Ishikawa (cell line): ENCODE measurements at regions not wholly inside any gene's neighbourhood (a gene's known extent, or its start where the extent isn't known, plus 50 kb on each side); places are given as distances from the start of the nearest gene placed in this dataset.

Source experiments
- CEBPB ChIP-seq: IDR thresholded peaks from 2 replicates; pipeline ENCODE4 v1.6.1; 2012
- EGR1 ChIP-seq: IDR thresholded peaks from 2 replicates; pipeline ENCODE4 v1.6.1; 2012
- FOXM1 ChIP-seq: IDR thresholded peaks from 2 replicates; pipeline ENCODE4 v1.6.1; 2012; ENCODE audit warnings: low read depth, borderline replicate concordance
- RAD21 ChIP-seq: IDR thresholded peaks from 2 replicates; pipeline ENCODE4 v1.6.1; 2012; ENCODE audit warnings: low read depth
- TAF1 ChIP-seq: IDR thresholded peaks from 2 replicates; pipeline ENCODE4 v1.6.1; 2012; ENCODE audit warnings: low read depth, mild to moderate bottlenecking
- TEAD4 ChIP-seq: IDR thresholded peaks from 2 replicates; pipeline ENCODE4 v1.6.1; 2012
- YY1 ChIP-seq: IDR thresholded peaks from 2 replicates; pipeline ENCODE4 v1.6.1; 2012; ENCODE audit warnings: low read depth
- ZBTB7A ChIP-seq: IDR thresholded peaks from 2 replicates; pipeline ENCODE4 v1.6.1; 2012; ENCODE audit warnings: low read depth
- TF ChIP-seq, protein P1 (sequence below): IDR thresholded peaks from 2 replicates; pipeline ENCODE4 v1.6.1; 2012
- TF ChIP-seq, protein P2 (sequence below): IDR thresholded peaks from 2 replicates; pipeline ENCODE4 v1.6.1; 2012; ENCODE audit warnings: low read depth, mild to moderate bottlenecking
- TF ChIP-seq, protein P3 (sequence below): IDR thresholded peaks from 2 replicates; pipeline ENCODE4 v1.6.1; 2012

- TF ChIP-seq RAD21, result no peak
- TF ChIP-seq CEBPB, result no peak
- TF ChIP-seq YY1, result no peak
- no peak for TF ChIP-seq FOXM1
- TF ChIP-seq EGR1, result no peak
- TF ChIP-seq, protein P1, sequence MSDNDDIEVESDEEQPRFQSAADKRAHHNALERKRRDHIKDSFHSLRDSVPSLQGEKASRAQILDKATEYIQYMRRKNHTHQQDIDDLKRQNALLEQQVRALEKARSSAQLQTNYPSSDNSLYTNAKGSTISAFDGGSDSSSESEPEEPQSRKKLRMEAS, result no peak
- TF ChIP-seq, protein P2, sequence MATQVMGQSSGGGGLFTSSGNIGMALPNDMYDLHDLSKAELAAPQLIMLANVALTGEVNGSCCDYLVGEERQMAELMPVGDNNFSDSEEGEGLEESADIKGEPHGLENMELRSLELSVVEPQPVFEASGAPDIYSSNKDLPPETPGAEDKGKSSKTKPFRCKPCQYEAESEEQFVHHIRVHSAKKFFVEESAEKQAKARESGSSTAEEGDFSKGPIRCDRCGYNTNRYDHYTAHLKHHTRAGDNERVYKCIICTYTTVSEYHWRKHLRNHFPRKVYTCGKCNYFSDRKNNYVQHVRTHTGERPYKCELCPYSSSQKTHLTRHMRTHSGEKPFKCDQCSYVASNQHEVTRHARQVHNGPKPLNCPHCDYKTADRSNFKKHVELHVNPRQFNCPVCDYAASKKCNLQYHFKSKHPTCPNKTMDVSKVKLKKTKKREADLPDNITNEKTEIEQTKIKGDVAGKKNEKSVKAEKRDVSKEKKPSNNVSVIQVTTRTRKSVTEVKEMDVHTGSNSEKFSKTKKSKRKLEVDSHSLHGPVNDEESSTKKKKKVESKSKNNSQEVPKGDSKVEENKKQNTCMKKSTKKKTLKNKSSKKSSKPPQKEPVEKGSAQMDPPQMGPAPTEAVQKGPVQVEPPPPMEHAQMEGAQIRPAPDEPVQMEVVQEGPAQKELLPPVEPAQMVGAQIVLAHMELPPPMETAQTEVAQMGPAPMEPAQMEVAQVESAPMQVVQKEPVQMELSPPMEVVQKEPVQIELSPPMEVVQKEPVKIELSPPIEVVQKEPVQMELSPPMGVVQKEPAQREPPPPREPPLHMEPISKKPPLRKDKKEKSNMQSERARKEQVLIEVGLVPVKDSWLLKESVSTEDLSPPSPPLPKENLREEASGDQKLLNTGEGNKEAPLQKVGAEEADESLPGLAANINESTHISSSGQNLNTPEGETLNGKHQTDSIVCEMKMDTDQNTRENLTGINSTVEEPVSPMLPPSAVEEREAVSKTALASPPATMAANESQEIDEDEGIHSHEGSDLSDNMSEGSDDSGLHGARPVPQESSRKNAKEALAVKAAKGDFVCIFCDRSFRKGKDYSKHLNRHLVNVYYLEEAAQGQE, result no peak
- TF ChIP-seq ZBTB7A, result no peak
- TF ChIP-seq TEAD4, result no peak
- TF ChIP-seq, protein P3, sequence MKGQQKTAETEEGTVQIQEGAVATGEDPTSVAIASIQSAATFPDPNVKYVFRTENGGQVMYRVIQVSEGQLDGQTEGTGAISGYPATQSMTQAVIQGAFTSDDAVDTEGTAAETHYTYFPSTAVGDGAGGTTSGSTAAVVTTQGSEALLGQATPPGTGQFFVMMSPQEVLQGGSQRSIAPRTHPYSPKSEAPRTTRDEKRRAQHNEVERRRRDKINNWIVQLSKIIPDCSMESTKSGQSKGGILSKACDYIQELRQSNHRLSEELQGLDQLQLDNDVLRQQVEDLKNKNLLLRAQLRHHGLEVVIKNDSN, result no peak
- TF ChIP-seq TAF1, result no peak
Observed at GRCh38 chr3:13152826-13153710, 79.8 kb upstream of the IQSEC1 start.
